ENCODE measurements at regions not wholly inside any gene's neighbourhood (a gene's known extent, or its start where the extent isn't known, plus 50 kb on each side); places are given as distances from the start of the nearest gene placed in this dataset.
"Not testable (repeated sequence)": the region's sequence is repeated elsewhere in the genome, so short reads cannot be mapped to it uniquely, and the experiment has no call there.

DNA sequence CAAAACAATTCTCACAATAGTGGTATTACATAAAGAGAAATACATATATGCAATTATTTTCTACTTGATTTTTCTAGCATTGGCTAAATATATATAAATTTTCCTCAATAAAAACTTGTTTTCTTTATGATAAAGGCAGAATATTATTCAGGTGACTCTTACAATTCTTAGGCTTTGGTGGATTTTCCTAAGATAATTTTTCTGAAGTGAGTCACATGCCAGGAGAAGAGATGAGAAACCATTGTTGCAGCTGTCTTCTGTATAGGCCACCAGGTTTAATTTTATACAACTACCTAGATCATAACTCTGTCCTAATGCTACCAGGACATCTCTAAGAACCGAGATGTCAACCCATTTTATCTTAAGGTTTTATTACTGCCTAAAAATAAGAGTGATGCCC, 552.4 kb upstream of the CDH2 start:
- DNase-seq = no peak

DNA sequence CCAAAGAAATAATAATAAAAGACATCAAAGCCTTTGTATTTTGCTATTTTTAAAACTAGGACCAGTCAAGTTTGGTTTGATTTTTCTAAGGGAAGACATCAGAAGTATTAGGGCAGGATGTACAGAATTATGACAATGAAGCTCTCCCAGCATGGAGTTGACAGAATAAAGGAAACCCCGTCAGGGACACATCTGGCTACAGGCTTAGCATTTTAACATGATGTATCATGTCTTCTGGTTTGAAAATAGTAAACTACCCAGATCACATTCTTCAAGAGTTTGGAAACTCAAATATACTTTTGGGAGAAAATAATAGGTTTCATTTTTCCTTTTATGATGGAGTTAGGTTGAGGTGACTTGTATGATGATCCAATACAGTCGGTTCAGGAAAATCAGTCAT, 552.0 kb upstream of the CDH2 start:
- DNase-seq = no peak

DNA sequence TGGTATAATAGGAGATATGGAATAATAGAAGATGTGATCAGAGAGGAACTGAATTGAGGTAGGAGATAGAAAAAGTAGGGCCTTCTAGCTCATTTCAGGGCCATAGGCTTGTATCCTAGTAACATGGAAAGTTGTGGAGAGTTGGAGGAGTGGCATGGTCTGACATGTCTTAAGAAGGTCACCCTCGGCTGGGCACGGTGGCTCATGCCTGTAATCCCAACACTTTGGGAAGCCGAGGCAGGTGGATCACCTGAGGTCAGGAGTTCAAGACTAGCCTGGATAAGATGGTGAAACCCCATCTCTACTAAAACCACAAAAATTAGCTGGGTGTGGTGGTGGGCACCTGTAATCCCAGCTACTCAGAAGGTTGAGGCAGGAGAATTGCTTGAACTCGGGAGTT, 550.3 kb upstream of the CDH2 start:
- DNase-seq = not testable (repeated sequence)

DNA sequence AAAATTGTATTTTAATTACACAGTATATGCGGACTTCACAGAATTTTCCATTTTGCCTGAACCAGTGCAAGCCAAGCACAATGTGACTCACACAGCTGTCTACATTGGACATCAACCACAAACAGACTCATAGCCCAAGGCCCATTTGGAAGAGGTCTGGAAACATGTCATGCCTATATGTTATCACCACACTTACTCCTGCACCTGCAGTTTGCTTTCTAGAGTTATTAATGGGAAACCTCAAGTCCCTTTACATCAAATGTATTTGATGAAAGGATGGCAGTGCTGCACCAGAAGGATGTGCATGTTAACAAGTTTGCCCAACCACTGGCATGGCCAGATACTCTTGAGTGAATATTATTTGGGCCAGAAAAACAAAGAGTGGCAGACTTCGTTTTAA, 548.9 kb upstream of the CDH2 start:
- DNase-seq = no peak

DNA sequence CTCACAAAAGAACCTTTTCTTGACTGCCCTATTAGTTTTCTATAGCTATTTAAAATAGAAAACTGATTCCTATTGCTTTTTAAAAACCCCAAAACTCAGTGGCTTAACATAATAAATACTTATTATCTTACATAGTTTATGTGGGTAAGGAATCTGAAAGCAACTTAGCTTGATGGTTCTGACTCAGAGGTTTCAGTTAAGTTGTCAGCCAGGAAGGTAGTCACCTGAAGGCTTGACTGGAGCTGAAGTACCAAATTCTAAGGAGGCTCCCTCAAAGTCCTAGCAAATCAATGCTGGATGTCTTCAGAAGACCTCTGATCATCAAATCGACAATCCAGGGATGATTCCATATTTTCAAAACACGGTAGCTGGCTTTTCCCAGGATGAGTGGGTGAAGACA, 546.6 kb upstream of the CDH2 start:
- no peak for DNase-seq

DNA sequence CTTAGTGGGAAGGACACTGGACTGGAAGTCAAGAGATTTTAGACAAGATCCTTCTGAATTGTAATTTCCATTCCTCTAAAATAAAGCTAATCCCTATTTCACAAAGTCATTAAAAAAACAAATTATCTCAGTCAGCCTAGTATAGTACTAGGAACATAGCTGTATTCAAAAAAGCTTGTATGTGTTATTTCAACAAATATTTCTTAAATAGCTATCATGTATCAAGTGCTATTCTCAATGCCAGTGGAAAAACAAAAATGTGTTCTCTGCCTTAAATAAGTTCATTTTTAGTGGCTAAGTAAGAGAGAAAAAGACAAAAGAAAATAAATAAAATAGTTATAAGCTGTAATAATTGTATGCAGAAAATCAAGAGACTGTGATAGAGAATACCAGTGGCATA, 541.8 kb upstream of the CDH2 start:
- no peak for DNase-seq

DNA sequence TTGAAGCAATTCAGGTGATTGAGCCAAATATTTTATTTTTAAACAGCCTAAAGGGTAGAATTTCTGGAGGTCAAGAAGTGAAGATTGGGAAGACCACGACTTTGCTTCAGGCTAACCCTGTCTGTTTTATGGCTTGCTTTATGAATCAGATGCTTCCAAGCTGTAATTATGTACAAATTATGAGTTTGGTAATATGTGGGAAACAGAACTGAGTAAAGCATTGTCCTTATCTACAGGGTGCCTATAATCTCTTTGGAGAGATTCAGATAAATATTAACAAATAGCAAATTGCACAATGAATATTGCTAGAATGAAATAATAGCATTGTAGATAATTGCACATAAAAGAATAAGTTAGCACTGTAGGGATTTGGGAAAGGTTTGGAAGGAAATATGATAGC, 539.4 kb upstream of the CDH2 start:
- no peak for DNase-seq

DNA sequence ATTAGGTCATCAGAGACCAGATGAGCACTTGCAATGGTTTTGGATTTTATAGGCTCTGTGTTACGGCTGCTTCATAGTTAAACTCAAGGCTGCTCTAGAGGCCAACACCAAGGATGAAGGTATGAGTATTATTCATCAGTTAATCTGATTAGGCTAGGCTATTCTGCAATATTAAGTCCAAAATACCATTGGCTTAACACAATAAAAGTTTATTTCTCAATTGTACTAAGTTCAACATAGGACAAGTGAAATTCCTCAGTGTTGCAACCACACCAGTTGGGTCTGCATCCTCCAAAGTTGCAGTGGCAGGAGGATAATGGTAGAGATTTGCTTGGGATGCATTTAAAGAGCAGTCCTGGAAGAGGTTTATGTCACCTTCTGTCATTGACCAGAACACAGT, 538.3 kb upstream of the CDH2 start:
- no peak for DNase-seq

DNA sequence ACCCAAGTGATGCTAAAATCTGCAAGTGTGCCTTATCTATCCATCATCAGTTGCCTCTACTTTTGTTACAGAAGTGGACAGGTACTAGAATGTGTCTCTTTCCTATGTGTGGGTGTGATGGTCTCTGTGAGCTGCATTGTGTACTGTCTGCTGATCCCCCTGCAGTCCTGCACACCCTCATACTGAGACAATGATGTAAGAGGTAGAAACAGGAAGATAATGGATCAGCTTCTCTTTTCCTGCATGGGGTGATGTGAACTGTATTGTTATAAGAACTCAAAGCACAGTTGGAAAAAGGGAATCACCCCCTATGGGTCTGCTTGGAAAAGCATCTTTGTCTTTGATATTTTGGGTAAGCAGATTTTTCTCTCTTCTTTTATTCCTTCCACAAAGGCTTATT, 537.6 kb upstream of the CDH2 start:
- no peak for DNase-seq

DNA sequence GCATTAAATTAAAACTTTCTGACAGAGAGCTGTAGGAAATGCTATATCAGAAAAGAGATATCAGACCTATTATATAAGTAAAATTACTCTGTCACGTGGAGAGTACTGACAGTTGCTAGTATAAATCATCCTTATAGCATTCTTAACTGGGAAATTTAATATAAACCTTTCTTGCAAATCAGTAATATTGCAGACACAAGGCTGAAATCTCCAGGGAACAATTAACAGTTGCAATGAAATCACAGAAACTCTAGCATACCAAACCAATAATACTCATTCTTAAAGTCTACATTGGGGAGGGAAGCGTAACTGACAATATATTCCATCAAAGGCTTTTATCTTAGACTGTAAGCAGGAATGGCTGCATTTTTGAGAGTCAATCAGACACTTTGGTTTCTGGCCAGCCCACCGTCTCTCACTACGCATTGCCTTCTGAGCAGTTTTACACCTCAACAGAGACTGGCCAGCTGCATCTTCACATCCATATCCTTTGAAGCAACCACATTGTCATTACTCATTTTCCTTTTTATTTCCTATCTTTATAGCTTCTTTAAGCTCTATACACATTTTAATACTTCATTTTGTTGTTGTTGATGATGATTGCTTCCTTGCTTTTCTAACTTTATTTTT, 536.0 kb upstream of the CDH2 start:
- DNase-seq = no peak

DNA sequence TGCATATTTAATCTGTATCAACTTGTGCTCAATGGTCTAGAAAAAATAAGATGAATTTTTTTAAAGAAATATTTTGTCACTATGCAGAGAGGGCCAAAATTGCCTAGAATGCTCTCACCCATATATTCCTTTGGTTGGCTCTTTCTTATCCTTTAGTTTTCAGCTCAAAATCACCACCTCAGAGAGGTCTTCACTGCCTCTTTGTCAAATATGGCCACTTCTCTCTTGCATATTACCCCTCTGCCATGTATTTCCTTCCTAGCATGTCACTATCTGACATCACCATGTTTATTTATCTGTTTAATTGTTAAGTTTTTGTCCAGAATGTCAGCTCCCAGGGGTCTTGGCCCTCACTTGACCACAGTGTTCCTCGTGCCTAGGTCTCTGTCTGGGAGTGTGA, 535.2 kb upstream of the CDH2 start:
- no peak for DNase-seq

DNA sequence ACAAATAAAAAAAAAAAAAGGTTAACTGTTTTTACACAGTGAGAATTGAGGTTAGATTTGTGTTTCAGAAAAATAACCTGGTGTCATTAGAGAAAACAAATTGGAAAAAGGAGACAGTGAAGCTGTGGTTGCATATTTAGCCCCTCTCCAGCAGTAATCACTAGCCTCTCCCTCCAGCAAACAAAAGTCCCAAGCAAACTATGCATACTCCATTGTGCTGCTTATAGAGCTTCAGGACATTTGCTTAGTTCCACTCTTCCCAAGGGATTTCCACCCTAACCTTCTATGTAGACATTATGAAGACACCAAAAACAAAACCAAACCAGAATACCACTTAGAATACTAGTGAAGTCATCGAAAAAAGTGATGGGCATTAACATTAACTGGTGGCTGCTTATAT, 534.2 kb upstream of the CDH2 start:
- no peak for DNase-seq

DNA sequence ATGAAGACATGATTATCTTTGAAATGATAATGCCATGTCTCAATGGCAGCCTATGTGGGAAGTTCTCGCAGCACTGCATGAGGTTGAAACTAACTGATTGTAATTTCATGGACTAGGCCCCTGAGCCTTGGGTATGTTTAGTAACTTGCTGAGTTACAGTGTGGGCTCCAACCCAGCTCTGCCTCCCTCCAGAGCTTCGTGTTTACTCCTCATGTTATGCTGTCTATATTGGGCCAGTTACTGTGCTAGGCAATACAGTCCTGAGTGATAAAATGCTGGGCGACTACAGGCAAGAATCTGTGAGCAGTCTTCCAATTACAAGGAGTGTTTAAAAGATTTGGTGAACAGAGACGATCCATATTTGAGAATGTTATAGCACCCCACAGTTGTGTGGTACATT, 530.1 kb upstream of the CDH2 start:
- no peak for DNase-seq

DNA sequence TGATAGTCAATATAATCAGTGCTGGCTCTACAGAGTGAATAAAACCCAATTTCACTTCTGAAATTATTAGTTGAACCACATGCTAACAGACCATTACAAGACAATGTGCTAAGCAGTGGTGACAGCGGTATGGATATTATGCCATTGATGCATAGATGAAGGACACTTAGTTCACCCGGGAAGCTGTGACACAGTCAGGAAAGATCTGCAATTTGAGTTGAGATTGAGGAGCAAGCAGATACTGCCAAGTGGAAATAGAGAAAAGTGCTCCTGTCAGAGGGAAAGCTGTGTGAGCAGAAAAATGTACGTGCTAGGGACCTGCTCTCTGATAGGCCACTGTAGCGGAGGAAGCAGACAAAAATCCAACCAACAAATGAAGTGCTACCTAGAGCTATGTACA, 529.5 kb upstream of the CDH2 start:
- DNase-seq = no peak

DNA sequence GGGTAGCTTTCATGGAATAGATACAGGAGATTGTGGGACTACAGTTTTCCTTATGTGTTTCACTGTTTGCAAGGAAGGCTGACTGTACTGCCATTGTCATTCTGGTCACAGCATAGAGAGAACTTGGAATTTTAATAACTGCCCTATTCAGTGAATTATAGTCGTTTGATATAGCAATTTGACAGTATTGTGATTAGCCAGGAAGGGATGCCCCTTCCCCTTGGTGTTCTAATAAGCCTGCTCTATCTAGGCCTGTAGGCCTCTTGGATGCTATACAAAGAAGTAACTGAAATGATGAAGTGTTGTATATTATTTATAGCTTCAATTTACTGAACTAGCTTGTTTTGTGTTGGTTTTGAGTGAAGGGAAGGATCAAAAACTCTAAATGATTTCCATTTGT, 528.6 kb upstream of the CDH2 start:
- DNase-seq = no peak

DNA sequence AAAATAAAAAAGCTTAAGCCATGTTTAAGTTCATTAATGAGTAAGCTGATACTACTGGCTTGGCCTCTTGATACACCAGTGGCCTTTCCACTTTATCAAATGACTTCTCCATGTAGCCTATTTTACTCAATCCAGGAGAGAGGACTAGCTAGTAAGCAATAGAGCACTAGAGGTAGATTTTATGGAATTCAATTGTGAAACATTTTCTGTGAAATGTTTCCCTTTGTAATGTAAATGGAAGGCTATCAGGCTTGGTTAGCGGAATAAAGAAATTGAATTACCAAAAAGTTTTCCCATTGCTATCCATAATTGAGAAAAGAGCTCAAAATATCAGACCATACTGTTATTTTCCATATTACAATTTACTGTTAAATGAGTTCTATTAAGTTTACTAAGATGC, 515.4 kb upstream of the CDH2 start:
- no peak for DNase-seq

DNA sequence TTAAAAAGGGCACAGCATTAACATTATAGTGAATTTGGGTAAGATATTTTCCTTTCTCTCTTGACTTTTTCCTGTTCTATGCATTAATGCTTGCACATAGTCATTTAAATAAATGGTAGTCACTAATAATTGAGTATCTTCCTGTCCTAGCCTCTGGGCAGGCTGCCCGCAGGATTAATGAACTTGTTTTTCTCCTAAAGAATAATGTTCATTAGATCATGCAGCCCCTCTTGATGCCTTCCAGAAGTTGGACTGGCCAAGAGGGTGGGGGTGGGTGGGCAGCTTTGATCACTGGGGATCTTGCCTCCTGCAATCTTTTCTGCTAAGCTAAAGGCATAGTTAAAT, 514.5 kb upstream of the CDH2 start:
- DNase-seq = no peak

DNA sequence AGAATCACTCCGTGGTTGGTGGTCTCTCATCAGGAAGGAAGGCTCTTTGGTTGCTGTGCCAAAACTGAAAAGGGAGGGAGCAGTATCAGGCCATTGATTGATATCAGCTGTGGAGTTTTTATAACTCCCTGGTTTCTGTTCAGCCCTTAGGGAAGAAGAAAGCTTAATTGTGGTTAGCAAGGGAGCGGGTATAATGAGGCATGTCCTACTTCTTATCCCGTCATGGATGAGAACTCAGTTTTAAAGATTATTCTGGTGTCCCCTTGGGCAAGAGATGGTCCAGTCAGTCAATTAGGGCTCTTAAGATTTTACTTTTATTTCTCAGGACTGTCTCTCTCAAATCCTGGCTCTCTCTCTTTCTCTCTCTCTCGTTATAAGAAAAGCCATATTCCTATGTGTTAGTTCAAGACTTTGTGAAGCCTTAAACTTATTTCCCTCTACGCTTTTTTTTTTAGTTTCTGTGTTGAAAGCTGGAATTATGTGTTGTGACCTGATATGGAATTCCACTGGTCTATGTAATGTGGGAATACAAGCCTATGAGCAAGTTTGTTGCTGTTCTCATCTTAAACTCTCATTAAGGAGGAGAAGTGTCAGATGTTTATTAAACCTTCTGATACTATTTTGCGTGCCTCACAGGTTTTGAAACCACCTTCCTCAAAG, 514.0 kb upstream of the CDH2 start:
- DNase-seq = no peak

DNA sequence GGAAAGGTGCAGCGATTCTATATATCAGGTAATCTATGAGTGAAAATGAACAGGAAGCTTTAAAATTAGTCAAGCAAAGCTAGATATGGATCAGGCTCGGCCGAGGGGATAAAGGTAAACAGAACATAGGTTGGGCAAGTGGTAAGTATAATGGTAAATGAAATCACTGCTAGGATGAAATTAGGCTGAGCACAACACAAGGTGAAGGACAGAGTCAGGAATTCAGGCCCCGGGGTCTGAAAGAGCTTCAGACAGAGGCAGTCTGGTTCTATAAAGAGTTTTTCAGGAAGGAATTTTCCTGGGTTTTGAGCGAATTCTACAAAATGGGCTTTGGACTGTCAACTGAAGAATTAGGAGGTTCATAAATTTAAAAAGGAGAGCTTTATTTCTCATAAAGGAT, 513.2 kb upstream of the CDH2 start:
- no peak for DNase-seq

DNA sequence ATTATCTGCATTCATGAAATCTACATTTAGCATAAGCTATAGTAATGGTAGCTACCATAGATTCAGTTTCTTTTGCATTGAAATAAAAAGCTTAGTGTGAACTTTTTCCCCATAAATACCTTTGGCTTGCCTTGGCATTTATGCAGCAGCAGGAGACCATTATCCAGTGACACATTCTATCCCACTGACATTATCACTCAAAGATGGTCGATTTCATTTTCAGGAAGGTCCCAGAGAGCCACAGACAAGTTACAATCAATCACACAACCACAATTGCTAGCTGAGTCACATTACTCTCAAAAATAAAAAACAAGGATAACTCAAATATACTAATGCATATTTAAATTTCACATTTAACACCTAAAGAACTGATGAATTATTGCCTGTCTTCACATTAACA, 512.7 kb upstream of the CDH2 start:
- DNase-seq = no peak

DNA sequence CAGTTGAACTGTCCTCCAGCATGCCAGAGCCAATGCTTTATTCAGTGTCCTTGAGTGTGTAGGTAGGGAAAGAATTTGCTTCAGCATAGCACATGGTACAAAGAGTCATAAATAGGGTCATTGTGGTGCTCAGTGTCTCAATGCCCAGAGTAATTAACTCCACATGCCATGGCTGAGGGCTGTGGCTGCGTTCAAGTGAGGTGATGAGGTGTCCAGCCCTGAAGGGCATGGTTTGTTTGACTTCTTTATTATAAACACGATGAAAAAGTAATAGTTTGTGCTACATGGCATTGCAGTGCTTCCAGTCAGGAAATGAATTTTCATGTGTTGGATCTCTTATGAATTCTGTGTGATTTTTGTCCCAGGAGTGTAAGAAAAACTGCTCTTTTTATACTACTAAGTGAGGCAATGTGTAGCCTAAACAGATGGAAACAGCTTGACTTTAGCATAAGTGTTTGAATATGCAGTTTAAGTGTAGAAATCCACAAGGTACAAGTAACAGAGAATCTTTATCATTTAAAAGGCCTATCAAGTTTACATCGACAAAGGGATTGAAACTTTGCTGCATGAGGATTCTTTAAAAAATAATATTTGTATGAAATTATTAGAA, 507.9 kb upstream of the CDH2 start:
- no peak for DNase-seq

DNA sequence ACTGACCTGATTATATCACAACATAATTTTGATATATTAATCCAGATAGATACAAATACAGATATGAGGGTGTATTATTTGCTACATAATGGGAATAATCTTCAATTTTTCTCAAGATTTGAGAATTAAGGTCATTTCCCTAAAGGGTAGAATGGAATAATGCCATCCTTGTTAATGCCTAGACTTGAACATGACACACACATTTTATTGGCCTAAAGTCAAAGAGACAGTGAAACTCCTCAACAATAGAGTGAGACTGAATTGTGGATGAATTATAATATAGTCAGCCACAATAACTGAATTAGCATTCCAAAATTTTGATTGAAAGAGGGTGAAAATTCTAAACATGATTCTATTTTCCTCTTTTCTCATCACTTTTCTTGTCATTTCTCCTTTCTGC, 506.0 kb upstream of the CDH2 start:
- no peak for DNase-seq

DNA sequence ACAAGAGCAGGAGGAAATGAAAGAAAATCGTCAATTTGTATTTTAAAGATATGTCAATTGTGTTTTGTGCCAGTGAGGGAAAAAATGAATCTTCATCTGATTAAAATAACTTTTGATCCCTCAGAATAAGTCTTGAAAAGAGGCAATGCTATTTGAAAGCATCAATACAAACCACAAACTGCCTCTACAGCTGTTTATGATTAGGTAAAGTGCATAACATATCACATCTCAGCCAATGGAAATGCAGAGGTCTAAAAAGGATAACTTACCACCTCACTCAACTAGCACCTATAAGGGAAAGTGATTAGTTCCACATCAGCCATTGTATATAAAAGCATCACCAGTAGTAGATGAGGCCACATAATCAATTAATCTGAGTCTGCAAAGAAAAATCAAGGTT, 492.2 kb upstream of the CDH2 start:
- DNase-seq = no peak

DNA sequence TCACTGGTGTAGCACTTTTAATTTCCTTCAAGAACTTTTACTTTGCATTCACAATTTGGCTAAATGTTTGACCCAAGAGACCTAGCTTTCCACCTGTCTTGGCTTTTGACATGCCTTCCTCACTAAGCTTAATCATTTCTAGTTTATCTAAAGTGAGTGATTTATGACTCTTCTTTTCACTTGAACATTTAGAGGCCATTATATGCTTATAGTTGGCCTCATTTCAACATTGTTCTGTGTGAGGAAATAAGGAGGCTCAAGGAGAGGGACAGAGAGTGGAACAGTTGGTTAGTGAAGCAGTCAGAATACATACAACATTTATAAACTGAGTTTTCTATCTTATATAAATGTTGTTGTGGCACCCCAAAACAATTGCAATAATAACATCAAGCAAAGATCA, 489.3 kb upstream of the CDH2 start:
- no peak for DNase-seq

DNA sequence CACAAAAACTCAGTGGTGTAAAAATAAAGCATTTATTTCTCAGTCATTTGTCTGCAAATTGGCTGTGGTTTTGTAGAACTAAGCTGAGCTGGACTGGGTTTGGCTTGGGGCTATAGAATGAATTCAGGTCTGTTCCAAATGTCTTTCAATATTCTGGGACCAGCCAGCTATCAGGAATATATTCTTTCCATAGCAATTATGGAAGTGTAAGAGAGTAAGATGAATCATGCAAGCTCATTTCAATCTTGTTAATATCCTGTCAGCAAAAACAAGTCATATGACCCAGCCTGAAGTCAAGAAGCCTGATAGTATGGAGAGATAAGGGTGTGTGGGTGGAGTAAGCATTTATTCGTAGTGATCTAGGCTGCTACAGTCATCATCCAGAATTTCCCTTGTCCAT, 481.0 kb upstream of the CDH2 start:
- DNase-seq = no peak

Measured in activated gamma-delta T cell treated with Interleukin-2 at 50 U/mL for 16 hours (primary cell).